Stimulated activated CD8-positive, alpha-beta memory T cell treated with anti-CD3 and anti-CD28 coated beads, Interleukin-12 subunit alpha, Interleukin-12 subunit beta, amount 100 ng/mL, for 24 hours (primary cell): ENCODE measurements at regions not wholly inside any gene's neighbourhood (a gene's known extent, or its start where the extent isn't known, plus 50 kb on each side); places are given as distances from the start of the nearest gene placed in this dataset.

Experiments
- DNase-seq: peaks from one replicate; pipeline ENCODE4 v3.0.0-alpha.2; 2020; ENCODE audit errors: extremely low read depth

DNA sequence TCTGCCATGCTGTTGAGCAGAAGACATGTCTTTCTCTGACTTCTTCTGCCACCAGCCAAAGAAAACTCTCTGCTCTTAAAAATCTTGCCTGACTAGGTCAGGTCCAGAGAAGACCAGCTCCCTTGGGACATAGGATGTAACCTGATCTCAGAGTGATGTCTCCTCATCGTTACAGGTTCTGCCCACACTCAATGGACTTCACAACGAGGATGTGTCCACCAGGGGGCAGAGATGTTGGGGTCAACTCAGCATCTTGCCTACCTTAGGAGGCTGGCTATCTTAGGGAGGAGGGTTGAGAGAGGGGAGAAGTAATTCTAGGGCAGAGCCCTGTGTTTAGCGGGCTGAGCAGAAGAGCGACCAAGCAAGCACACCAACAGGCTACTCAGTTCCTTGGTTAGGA lies 207.6 kb upstream of the CDH4 start:
- no peak for DNase-seq

DNA sequence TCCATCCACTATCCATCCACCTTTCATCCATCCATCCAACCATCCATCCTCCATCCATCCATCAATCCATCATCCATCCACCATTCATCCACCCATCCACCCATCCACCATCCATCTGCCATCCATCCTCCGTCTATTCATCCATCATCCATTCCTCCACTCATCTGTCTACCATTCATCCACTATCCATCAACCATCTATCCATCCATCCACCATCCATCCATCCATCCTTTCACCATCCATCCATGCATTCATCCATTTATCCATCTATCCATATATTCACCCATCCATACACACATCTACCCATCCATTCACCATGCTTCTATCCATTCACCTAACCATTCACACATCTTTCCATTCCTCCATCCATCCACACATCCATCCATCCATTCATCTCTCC lies 207.0 kb upstream of the CDH4 start:
- no peak for DNase-seq

DNA sequence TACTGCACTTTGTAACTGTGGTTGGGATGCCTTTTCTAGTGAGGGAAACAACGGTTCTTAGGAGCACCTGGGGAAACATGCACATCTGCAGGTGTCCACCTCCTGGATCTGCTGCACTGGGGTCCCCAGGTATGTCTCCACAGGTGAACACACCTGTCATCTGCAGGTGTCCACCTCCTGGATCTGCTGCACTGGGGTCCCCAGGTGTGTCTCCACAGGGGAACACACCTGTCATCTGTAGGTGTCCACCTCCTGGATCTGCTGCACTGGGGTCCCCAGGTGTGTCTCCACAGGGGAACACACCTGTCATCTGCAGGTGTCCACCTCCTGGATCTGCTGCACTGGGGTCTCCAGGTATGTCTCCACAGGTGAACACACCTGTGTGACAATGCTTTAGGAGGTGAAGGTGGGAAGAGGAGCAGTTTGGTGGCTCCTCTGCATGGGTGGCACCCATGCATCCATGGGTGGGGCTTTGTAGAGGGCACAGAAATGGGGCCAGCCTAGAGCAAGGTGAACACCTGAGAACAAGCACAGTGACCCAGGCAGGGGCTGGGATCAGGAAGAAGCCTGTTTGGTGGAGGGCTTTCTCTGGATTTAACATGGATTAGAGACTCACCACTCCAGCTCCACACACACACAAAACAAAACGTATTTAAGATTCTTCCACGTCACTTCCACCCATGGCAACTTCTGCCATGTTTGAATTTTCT lies 206.0 kb upstream of the CDH4 start:
- no peak for DNase-seq

DNA sequence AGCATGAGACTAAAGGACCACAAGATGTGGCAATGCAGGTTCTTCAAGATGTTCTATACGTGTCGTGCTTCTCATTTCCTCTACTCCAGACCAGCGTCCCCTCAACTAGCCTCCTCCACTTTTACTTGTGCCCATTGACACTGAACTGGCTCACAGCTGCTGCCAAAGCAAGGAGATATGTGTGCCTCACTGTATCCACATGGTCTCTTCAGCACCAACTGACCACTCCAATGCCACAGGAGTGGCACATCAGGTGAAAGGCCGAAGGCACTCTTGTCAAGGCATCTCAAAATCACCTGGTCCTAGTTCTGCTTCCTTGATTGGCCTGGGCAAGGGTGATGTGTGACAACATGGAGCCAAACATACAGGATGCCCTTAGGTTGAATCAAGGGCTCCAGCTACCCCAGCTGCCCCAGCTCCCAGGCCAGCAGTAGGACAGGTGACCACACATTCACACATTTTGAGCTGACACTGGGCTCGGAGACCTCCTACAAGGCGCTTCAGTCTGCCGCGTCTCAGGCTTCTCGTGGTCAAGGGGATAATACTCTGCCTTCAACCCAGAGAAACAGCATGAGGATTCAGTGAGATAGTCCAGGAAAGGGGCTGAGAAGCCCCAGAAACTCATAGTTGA lies 205.2 kb upstream of the CDH4 start:
- no peak for DNase-seq

DNA sequence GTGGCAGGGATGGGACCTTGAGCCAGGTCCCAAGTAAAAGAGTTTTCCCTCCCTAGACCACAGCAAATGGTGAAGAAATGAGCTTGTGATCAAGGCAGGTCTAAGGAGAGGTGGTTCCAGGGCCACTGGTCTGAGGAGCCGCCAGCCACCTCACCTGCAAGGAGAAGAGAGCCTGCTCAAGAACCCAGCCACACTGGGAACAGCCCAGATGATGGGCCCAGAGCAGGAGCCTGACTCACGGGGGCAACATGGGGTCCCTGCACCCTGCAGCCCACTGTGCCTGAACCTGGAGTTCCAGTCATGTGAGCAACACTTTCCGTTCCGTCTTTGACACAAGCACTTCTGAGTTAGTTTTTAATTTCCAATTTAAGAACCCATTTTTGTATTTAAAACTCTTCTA lies 204.5 kb upstream of the CDH4 start:
- DNase-seq: no peak

DNA sequence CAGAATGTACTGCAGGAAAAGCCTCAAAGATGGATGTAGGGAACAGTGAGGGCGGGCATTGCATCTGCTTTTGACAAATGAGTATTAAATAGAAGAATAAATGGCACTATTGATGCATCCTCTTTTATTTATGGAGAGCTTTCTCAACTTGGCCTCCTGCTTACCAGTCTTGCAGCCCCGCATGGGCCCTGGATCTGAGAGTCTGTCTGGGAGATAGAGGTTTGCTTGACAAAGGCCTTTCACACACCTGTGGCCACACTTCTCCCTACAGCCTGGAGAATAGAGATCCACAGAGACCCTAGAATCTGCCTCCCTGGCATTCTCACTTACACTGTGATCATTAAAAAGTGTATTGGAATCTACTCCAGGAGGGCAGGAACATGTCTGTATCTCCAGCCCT lies 203.8 kb upstream of the CDH4 start:
- no peak for DNase-seq

DNA sequence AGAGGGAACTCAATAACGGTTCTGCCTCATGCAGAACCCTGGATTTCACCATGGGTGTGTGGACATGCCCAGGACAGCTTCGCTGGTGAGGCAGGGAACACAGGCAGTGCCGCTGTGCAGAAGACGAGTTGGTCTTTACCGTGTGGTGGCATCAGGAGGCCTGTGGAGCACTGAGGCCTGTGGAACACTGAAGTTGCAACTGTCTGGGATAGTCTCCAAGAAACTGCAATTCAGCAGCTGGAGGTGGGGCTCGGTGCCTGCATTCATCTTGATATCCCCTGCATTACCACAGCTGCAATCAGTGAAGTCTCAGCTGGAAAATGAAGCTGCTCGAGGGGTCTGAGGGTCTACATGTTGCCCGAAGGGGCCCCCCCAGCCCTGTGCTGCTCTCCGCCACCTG lies 202.4 kb upstream of the CDH4 start:
- DNase-seq: no peak

DNA sequence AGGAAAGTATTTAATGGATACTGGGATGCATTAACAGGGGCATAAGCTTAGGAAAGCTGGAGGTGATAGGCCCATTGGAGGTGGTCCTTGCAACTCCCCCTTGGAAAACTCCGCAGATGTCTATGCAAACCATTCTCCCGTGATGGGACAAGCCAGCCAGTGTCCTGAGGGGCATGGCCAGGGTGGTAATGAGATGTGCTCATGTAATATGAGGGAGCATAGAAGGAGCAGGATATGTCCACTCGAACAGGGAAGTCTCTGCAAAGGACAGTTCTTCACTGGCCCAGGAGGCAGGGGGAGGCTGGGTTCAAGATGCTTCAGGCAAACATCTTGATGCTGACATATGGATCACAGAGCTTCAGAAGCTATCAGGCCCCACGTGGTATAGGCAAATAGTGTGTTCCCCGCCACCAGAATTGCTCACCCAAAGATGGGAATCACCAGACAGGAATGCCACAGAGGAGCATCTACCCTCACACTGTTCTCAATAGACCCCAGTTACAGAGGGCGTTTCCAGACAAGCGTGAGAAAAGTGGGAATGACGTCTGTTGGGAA lies 201.6 kb upstream of the CDH4 start:
- DNase-seq: no peak

DNA sequence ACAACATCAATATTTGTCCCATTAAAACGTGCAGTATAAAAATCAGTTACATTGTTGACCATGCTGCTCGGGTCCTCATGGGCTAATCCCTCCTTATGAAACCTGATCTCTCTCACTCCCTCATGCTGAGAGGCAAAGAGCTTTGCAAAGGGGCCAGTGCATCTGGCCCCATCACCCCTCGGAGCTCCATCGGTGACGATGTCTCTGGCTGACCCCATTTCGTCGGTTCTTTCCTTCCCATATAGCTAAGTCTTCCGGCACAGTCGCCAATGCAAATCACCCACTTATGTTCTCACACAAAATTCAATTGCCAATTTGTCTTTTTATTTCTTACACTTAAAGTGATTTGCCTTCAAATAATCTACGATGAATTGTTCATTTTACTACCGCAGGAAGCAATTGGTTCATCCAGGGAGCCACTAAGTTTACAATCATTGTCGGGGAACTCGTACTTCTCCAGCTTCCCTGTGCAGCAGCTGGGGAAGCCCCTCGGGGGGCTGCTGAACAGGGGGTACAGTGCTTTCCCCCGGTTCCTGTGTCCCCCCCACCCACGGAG lies 199.8 kb upstream of the CDH4 start:
- DNase-seq: no peak

DNA sequence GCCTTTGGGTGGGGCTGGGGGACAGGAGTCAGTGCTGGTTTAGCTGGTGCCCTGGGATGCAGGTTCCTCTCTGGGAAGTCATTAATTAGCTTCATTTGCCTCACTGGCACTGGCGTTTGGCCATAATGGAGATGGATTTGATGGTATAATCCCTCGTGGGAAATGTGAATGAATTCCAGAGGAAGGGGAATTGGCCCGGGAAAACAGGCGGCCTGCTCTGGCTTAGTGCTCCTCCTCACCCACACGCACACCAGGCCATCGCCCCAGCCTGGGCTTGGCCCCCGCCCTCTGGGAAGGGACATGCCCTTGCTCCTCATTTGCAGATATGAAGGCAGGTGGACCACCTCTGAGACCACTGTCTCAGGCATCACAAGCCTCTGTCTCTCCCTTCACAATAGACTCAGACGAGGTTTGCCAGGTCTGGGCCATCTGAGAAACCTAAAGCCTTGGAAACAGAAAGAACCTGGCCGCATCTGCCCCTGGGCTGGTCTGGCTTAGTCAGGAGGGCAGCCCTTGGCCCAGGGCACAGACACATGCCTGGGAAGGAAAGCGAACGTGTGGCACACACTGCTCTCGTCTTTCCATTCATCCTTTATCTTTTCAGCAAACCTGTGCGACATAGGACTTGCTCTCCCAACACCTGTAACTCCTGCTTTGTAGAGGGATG lies 199.2 kb upstream of the CDH4 start:
- DNase-seq: no peak

DNA sequence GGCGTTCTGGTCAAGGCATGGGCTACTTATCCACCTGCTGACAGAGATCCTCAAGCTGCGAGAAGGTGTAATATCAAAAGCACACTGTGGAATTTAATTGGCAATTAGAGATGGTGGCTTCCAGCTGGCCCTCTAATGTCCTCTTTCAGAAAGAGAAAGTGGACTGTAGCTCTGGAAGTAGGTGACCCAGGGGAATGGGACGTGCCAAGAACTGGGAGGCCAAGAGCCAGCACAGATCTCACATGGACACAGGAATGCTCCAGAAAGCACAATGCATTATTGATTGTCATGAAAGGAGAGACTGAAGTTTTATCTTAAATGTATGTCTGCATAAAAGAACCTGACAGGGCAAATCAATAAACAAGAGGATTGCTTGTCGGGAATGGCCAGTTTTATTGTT lies 198.6 kb upstream of the CDH4 start:
- no peak for DNase-seq

DNA sequence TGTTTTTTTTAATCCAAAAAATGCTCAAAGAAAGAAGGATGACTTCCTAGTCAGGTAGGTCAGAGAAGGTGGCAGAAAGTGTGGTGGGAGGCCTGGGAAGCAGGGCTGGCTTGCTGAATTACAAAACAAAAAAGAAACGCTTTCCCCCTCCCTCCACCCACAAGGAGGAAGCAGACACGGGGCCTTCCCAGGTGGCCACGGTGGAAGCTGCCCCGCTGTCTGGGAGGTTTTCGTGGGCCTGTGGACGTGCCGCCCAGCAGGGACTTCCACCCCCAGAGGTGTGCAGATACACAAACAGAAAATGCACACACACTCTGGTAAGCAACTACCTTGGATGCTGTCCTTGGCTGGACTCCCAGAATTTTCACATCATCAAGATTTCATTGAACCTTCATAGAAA lies 198.2 kb upstream of the CDH4 start:
- DNase-seq: no peak

DNA sequence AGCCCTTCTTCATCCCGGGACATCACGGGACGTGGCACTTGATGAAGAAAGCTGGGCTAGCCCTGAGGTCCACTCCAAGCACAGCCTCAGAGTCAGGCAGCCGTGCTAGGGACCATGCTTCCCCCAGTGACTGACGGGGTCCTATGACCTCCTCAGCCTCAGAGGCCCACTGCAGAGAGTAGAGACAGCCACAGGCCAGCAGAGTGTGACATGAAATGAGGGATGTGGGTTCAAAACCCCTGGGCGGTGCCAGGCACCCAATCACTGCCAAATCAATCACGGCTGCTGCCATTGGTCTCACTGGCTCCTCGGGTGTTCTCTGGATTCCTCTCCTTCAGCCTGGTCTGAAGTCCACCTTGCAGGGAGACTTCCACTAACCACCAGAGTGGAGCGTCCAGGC lies 197.7 kb upstream of the CDH4 start:
- DNase-seq: no peak

DNA sequence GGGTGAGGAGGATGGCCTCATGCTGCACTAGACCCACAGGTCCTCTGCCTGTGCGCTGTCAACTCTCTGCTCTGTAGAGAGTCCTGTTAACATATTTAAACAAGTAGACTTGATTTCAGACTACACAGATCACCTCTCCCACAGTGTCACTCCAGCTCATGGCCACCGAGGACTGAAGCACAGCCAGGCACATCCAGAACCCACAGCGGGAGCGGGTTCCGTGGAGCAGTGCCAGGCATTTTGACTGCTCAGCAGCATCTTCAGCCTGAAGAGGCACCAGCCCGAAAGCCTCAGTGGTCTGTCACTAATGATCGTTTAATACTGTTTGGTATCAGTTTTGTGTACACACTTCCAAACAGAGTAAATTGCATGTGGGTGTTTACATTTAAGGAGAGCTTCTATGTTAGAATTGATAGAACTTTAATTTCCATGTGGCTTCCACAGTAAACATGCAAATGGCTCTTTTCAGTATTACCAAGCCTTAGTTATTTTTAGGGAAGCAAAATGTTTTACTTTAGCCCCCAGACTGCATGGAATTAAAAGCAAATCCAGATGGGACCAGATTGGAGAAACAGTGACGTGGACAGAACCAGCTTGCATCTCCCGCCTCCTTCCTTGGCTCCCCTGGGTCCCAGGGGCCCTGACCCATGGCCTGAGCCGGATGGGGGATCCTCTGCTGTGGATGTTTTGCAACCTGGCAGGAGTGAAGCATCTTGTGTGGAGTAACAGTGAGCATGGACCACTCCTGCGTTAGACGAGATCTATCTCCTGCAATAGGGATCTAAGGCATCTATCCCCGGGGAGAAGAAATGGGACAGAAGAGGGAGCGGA lies 196.7 kb upstream of the CDH4 start:
- no peak for DNase-seq

DNA sequence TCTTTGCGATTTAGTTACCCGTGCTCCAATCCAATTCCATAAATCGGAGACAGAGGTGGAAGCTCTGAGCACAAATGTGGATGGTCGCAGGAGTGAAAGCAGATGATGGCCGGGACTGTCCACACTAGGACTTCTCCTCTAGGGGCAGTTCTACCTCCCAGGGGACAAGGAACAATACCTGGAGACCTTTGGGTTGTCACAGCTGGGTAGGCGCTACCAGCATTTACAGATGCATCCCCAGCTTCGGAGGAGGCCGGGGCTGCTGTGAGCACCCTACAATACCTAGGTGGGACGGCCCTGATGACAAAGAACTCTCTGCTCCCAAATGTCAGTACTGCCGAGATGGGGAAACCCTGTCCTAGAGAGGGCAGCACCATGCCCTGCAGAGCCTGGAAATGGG lies 195.9 kb upstream of the CDH4 start:
- DNase-seq: no peak

DNA sequence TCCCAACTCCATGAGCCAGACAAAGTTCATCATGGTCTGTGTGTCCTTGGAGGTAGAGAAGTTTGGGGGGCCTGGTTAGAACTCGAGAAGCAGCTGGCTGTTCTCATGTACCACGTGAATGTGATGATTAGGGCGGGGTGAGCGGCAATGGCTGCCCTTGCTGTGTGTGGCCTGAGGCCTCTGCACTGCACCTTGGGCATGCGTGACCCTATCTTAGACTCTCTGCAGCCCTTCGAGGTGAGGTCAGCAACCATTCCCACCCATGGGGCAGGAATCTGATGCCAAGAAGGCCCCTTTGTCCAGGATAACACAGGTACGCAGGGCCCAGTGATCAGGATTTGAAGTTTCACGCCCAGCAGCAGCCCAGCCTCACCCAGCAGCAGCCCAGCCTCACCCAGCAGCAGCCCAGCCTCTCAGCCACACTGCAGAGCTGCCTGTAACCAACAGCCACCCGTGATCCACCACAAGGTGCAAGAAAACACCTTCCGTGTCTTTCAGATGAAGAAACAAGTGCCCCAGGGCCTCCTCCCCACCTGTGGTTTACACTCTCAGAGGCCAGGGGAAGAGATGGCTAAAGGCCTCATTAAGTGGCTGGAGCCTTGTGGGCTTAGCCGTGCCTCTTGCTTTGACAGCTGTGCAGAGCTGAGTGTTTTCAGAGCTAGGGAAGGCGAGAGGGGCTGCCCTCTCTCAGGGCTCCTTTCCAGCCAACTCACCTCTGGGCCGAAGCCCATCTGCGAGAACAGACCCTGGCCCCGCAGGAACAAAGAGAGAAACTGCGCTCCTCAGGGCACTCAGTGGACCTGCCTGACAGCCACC lies 195.2 kb upstream of the CDH4 start:
- DNase-seq: no peak

DNA sequence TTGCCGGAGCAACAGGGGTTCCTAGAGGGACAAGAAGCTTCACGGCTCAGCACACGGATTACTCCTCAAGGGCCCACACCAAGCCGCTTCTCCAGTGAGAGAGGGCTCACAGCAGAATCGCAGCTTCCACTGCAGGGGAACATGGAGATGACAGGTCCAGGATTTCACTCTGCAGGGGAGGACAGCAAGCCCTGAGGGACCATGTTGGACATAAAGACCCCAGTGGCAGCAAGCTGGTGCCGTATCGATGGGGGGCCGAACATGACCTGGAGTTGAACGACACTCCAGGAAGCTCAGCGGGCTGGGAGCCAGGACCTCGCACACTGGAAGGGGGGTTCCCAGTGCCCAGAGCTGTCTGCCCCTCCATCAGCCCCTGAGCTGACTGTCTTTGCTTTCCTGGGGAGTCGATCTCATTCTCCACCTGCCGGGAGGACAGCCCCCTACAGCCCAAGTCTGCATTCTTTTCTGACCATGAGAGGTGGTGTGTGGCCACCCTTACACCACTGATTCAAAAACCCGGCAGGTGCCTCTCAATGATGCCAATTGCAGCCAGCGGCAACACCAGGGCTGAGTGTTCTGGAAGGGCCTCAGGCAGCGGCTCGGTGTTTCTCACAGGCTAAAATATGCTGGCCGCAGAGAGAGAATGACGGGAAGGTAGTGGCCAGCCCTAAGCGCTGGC lies 194.5 kb upstream of the CDH4 start:
- no peak for DNase-seq

DNA sequence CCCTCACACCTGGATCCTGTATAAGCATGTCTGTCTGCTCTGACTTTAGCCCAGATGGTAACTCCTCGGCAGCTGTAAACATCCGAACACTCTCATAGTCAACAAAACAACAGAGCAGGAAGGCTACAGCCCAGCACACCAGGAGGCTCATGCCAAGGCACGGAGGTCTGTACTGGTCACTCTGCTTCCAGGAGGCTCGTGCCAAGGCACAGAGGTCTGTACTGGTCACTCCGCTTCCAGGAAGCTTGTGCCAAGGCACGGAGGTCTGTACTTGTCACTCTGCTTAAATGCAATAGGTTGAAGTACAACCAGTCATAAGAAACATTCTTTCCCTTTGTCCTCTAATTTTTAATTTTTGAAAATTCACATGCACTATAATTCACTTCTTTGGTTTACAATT lies 190.1 kb upstream of the CDH4 start:
- DNase-seq: no peak

DNA sequence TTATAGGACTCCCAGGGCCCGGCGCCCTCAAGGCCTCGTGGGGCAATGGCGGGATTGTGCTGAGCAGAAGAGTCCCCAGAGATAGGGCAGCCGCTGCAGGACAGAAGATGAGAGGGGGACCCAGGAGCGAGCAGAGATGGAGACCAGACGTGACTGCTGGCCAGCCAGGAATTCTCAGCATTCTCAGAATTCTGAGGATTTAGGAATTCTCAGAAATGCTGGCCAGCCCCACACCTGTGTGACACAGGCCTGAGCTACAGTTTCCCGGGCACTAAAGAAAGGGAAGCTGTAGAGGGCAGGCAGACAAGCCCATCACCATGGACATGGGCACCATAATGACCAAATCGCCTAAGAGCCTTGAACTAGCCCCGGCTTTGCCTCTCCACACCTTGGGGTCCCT lies 186.2 kb upstream of the CDH4 start:
- no peak for DNase-seq

DNA sequence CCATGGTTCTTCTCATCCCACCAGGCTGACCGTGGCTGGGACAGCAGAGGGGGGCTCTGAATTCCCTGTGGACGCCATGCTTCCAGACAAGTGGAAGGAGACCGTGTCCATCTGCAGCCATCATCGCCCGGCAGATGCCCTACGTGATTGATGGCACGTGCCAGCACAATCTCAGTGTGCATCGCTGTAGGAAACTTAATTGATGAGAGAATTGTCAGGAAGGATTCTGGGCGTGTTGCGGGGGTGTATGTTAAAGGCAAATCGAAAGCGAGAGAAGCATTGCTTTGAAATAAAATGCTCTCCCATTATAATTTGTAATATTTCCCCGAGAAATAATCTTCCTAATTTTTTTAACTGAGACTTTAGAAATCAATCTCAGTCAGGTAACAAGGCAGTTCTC lies 185.5 kb upstream of the CDH4 start:
- no peak for DNase-seq

DNA sequence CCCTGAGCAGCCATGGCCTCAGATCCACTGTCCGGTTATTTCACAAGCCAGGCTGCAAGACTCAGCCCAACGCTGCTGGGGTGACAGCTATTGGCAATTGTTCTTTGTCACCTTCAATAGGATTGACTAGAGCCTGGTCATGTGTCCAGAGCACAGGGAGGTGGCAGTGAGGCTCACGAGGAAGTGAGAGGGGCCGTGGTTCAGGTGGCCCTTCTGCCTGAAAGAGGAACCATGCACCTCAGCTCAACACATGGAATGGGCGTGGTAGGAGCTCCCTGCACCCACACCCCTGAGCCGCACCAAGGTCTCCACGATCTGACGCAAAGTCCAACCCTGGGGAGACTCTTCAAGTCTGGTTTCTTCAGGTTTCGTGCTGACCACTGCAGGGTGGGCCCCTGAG lies 184.8 kb upstream of the CDH4 start:
- DNase-seq: no peak
